GM12874 (cell line): ENCODE measurements at regions not wholly inside any gene's neighbourhood (a gene's known extent, or its start where the extent isn't known, plus 50 kb on each side); places are given as distances from the start of the nearest gene placed in this dataset.

Experiments
- TF ChIP-seq, protein P1 (sequence below): IDR thresholded peaks from 2 replicates; pipeline ENCODE4 v1.5.1; 2011; ENCODE audit warnings: low read depth, mild to moderate bottlenecking, control low read depth, low read length, moderate library complexity; ENCODE audit not compliant: insufficient read depth

DNA sequence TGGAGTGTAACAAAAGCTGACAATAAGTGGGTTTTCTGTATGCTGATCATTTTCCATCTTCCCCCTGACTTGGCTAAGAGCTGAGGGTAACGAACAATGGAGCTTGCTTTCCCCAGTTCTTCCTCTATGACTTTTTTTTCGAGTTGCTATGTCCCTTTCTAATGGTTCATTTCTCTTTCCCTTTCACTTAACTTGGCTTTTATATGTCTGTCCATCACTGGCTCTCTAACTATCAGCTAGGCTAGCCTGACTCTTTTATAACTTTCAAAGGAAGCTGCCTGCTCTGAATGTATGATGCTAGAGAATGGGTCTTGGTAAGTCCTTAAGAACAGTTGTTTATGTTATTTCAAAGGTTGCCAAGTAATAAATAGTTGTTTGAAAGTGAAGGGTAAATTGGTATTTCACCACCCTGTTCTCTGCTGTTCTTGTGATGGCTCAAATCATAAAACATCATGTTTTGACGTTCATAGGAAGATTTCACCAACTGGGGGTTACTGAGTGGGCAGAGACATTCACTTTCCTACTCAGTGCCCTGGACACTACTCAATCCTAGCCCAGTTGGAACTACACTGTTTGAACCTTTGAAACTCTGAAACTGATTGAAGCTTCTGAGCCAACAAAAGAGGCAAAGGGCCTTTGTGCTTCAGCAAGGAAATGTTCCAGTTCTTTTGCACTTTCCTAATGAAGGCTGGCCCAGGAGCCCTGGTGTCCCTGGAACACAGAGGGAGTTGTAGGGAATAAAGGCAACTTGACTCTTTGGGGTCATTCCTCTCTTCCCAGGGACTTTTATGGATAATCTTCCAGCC, 85.4 kb upstream of the PHYHIPL start:
- TF ChIP-seq, protein P1, sequence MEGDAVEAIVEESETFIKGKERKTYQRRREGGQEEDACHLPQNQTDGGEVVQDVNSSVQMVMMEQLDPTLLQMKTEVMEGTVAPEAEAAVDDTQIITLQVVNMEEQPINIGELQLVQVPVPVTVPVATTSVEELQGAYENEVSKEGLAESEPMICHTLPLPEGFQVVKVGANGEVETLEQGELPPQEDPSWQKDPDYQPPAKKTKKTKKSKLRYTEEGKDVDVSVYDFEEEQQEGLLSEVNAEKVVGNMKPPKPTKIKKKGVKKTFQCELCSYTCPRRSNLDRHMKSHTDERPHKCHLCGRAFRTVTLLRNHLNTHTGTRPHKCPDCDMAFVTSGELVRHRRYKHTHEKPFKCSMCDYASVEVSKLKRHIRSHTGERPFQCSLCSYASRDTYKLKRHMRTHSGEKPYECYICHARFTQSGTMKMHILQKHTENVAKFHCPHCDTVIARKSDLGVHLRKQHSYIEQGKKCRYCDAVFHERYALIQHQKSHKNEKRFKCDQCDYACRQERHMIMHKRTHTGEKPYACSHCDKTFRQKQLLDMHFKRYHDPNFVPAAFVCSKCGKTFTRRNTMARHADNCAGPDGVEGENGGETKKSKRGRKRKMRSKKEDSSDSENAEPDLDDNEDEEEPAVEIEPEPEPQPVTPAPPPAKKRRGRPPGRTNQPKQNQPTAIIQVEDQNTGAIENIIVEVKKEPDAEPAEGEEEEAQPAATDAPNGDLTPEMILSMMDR, result no peak

DNA sequence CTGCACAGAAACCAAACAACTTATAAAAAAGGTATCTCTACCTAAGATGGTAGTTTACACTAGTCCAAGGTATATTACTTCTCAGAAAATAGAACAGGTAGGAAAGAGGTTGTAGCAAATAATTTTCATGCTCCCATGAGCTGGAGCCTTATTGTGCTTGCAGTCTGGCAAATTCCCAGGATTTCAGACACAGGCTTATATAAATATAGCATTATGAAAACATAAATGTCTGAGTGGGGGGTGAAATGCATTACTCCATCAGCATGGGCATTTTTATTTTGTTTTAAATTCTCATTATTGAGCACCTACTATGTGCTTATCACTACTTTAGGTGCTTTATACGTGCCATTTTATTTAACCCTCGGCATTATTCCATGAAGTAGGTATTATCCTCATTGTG, 83.0 kb upstream of the PHYHIPL start:
- TF ChIP-seq, protein P1, result no peak

DNA sequence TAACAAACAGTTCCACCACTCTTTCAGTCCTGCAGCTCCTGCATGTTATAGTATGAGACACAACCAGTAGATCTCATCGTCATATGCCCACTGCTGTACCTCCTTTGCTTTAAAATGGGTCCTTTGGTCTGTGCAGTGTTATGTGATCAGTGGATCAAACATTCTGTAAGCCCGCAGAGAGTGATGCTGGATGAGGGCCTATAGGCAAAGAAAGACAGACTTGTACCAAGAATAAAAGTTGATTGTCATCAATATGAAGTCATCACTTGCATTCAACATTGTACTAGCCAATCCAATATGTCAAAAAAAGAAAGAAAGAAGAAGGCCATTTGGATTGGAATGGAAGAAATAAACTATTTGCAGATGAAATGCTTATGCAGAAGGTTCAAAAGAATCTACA, 79.8 kb upstream of the PHYHIPL start:
- TF ChIP-seq, protein P1, result no peak

DNA sequence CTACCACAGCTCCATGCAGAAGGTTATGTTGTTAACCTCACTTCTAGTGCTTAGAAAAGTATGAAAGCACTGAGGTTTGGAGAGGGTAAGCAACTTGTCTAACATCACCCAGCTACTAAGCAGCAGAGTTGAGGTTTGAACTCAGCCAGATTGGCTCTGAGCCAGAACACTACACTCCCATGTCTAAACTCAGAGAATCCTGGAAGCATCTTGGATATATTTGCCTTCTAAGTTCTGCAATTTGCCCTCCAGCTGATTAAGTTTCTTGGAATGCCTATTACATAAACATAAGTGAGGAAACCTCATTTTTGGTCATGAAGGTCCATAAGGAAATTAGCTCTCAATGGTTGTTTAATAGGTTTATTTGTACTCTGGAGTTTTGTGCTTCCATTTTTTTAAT, 78.1 kb upstream of the PHYHIPL start:
- TF ChIP-seq, protein P1, result no peak

DNA sequence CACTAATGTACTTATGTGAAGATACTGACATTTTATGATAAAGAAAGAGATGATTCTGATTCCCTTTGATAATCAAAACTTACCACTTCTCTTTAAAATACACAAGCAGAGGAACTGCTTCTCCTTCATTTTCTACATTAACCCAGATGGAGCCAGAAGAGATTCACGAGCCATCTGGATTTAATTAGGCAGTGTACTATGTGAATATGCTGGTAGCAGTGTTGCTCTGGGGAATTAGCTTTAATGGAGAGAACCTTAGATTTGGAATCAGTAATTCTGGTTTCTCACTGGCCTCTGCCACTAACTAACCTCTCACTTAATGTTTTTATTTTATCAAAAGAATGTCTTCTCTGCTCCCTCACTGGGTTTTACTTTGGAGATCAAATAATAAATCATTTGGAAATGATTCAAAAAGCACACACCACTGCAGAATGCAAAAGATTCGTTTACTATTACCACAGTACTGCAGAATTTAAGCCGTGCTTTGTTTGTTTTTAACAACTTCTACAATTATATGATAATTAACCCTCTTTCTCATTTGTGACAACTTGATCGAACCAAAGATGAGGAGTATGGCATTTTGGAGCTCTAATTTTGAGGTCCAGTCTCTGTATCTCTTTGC, 77.5 kb upstream of the PHYHIPL start:
- TF ChIP-seq, protein P1, result no peak

DNA sequence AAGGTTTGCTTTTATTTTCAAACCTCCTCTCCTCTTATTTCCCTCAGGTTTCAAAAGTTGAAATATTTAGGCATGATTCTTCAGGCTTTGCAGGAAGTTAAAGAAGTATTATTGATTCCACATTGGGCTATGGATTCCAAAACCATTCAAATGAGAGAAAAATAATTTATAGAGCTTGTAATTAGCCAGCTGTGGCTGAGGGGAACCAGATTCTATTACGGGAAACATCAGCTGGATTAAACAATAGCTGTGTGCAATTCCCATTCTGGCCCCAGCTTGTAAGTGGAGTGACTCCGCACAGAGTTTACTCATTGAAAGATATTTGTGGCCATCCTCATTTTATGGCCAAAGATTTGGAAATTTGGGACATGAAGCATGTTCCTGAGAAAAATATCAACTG, 77.0 kb upstream of the PHYHIPL start:
- TF ChIP-seq, protein P1, result no peak

DNA sequence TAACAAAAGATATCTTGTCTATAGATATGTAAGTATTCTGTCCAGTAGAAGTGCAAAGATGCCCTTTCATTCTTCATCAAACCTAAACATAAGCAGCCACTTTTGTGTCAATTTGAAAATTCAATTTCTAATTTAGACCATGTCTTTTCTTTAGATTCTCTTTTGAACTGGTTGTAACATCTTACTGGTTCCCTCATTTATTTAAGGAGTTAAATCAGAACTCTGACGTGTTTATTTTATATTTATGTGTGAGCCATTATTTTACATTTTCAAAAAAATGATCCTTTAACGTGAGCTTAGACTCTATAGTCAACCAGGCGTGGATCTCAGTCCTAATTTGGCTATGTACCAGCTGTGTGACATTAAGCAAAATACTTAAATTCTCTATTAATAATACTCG, 74.0 kb upstream of the PHYHIPL start:
- TF ChIP-seq, protein P1, result no peak
